PFSK-1 (cell line): ENCODE measurements at regions not wholly inside any gene's neighbourhood (a gene's known extent, or its start where the extent isn't known, plus 50 kb on each side); places are given as distances from the start of the nearest gene placed in this dataset.

Experiments
- POLR2AphosphoS5 ChIP-seq: IDR thresholded peaks from 2 replicates; pipeline ENCODE4 v1.6.1; 2012; ENCODE audit warnings: low read depth, mild to moderate bottlenecking, control low read depth, low read length, moderate library complexity
- TAF1 ChIP-seq: IDR thresholded peaks from 2 replicates; pipeline ENCODE4 v1.6.1; 2012; ENCODE audit warnings: low read length, control low read depth, borderline replicate concordance; ENCODE audit not compliant: insufficient read depth

DNA sequence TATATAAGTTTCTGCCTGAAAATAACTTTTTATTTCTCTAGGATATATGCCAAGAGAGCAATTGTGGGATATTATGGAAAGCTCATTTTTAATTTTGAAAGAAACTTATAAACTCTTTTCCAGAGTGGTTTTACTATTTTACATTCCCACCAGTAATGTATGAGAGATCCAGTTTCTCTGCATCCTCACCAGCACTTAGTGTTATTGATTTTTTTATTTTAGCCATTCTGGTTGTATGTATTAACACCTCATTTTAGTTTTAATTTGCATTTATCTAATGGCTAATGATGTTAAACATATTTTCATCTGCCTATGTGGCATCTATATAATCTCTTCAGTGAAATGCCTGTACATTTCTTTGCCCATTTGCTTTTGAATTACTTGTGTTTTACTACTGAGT, 597.7 kb upstream of the RAB6C start:
- no peak for TF ChIP-seq TAF1
- TF ChIP-seq POLR2AphosphoS5, result no peak
